Stimulated activated CD4-positive, alpha-beta T cell treated with anti-CD3 and anti-CD28 coated beads, Interleukin-15, amount 100 ng/mL, for 48 hours (primary cell): ENCODE measurements at regions not wholly inside any gene's neighbourhood (a gene's known extent, or its start where the extent isn't known, plus 50 kb on each side); places are given as distances from the start of the nearest gene placed in this dataset.
"Not testable (repeated sequence)": the region's sequence is repeated elsewhere in the genome, so short reads cannot be mapped to it uniquely, and the experiment has no call there.

ENCODE experiments used
- DNase-seq, 2 donors: peaks; one replicate each; pipeline ENCODE4 v3.0.0-alpha.2; 2020; ENCODE audit warnings: low read depth in 2 of 2

GRCh38 chr10:108362961-108363360 lies 1198.5 kb upstream of the SORCS1 start:
- no peak for DNase-seq

GRCh38 chr10:108362296-108362695 lies 1197.8 kb upstream of the SORCS1 start:
- DNase-seq = no peak

GRCh38 chr10:108360187-108360586 lies 1195.7 kb upstream of the SORCS1 start:
- no peak for DNase-seq

GRCh38 chr10:108358912-108359311 lies 1194.4 kb upstream of the SORCS1 start:
- DNase-seq = no peak

- DNase-seq = no peak
These were observed 1188.3 kb upstream of the SORCS1 start for GRCh38 chr10:108352771-108353170.

- DNase-seq = no peak
These were observed 1183.7 kb upstream of the SORCS1 start for GRCh38 chr10:108348215-108348614.

GRCh38 chr10:108346066-108346465 lies 1181.6 kb upstream of the SORCS1 start:
- no peak for DNase-seq

GRCh38 chr10:108338146-108338545 lies 1173.6 kb upstream of the SORCS1 start:
- DNase-seq = no peak

GRCh38 chr10:108336836-108337235 lies 1172.3 kb upstream of the SORCS1 start:
- DNase-seq = no peak

GRCh38 chr10:108327706-108328105 lies 1163.2 kb upstream of the SORCS1 start:
- DNase-seq = no peak

GRCh38 chr10:108323274-108323798 lies 1158.8 kb upstream of the SORCS1 start:
- DNase-seq = no peak

- DNase-seq = no peak
These were observed 1155.1 kb upstream of the SORCS1 start for GRCh38 chr10:108319434-108320222.

GRCh38 chr10:108315636-108316035 lies 1151.1 kb upstream of the SORCS1 start:
- DNase-seq = not testable (repeated sequence)

- DNase-seq = no peak
These were observed 1143.4 kb upstream of the SORCS1 start for GRCh38 chr10:108307925-108308312.

GRCh38 chr10:108307250-108307924 lies 1142.9 kb upstream of the SORCS1 start:
- no peak for DNase-seq

- no peak for DNase-seq
These were observed 1138.6 kb upstream of the SORCS1 start for GRCh38 chr10:108303149-108303548.

GRCh38 chr10:108301002-108301401 lies 1136.5 kb upstream of the SORCS1 start:
- DNase-seq = no peak

- DNase-seq = no peak
These were observed 1126.3 kb upstream of the SORCS1 start for GRCh38 chr10:108290823-108291222.

- no peak for DNase-seq
These were observed 1111.6 kb upstream of the SORCS1 start for GRCh38 chr10:108275895-108276685.

GRCh38 chr10:108260383-108260906 lies 1095.9 kb upstream of the SORCS1 start:
- DNase-seq = no peak

GRCh38 chr10:108254089-108254488 lies 1089.6 kb upstream of the SORCS1 start:
- DNase-seq = no peak

GRCh38 chr10:108252771-108253170 lies 1088.3 kb upstream of the SORCS1 start:
- DNase-seq = no peak
